ENCODE measurements at regions not wholly inside any gene's neighbourhood (a gene's known extent, or its start where the extent isn't known, plus 50 kb on each side); places are given as distances from the start of the nearest gene placed in this dataset.

DNA sequence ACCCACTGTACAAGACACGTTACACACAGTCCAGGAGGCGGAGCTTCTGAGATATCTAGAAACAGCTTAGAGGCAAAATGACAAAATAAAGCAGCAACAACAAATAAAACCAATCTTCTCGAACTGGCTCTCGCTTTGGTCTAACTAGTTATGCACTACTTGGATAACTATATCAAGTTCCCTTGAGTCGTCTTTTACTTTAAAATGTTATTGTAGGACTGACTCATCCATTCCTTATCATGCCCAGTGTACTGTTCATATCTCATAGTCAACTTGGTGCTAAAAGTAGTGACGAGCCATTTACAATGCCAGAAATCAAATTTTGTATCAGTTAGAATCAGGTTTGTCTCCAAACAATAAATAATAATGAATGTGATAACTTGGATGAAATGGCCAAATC lies 102.5 kb upstream of the SLC35G4 start:
- Histone ChIP-seq H3K4me3 (no peak overlapping the region), H3K4me1 (replicated peaks in 1 of 2) (no peaks in the 10 kb centered on the region), H3K27me3 (no peaks in the 10 kb centered on the region), H3K27ac (no peak overlapping the region), H3K9me3 (replicated peaks in 1 of 3) (no peaks in the 10 kb centered on the region), H3K36me3 (replicated peaks in 1 of 2) (no peaks in the 10 kb centered on the region)
- TF ChIP-seq CTCF (IDR thresholded peaks at IDR 0.05) (no peak), POLR2A (IDR thresholded peaks at IDR 0.05) (no peak)
- intact Hi-C loops (cut with DNase I): no loop called here
- 64 to 74% (median 69%) methylated on average over 6 of the region's 6 CpGs for WGBS, 4 donors
- DNase-seq: no peak

GRCh38 chr18:11505993-11506392 lies 103.4 kb upstream of the SLC35G4 start:
- H3K27me3 ChIP-seq: no peaks in the 10 kb centered on the region
- no peak overlapping the region for H3K4me3 ChIP-seq
- TF ChIP-seq POLR2A (IDR thresholded peaks at IDR 0.05) (no peak), CTCF (IDR thresholded peaks at IDR 0.05) (no peak)
- peaks cover 0 to 2% of the 10 kb centered on the region in 2 donors for H3K4me1 ChIP-seq (replicated peaks in 1 of 2)
- 66 to 72% (median 67%) methylated on average over 5 of the region's 5 CpGs for WGBS, 4 donors
- H3K36me3 ChIP-seq (replicated peaks in 1 of 2): no peaks in the 10 kb centered on the region
- intact Hi-C loops (cut with DNase I): no loop called here
- no peak for DNase-seq
- H3K9me3 ChIP-seq (replicated peaks in 1 of 3): no peaks in the 10 kb centered on the region
- H3K27ac ChIP-seq: no peak overlapping the region

DNA sequence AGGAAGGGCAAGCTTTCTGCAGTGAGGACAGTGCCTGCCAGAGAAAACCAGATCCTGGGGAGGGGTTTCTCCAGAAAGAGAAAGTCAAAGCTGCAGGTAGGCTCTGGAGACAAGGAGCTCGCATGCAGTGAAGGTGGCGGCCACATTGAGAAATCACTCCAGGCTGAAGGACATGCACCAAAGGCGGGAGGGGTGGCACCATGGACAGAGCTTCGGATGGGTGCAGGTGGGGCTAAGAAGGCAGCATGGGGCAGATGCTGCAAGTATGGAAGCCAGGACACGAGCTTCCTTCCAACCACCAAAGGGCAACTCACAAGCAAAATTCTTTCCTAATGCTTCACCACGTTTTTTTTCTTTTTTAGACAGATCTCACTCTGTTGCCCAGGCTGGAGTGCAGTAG lies 104.4 kb upstream of the SLC35G4 start:
- intact Hi-C loops (cut with DNase I): no loop called here
- H3K4me3 ChIP-seq: no peak overlapping the region
- H3K9me3 ChIP-seq (replicated peaks in 1 of 3): no peaks in the 10 kb centered on the region
- H3K27me3 ChIP-seq: no peaks in the 10 kb centered on the region
- no peaks in the 10 kb centered on the region for H3K36me3 ChIP-seq (replicated peaks in 1 of 2)
- H3K4me1 ChIP-seq (replicated peaks in 1 of 2): peaks cover 0 to 12% of the 10 kb centered on the region in 2 donors
- TF ChIP-seq POLR2A (IDR thresholded peaks at IDR 0.05) (no peak), CTCF (IDR thresholded peaks at IDR 0.05) (no peak)
- 70 to 82% (median 72%) methylated on average over 6 of the region's 6 CpGs for whole genome bisulfite sequencing, 4 donors
- no peak for DNase-seq
- H3K27ac ChIP-seq: no peak overlapping the region

- Histone ChIP-seq H3K9me3 (replicated peaks in 1 of 3) (no peaks in the 10 kb centered on the region), H3K4me1 (replicated peaks in 1 of 2) (peaks cover 0 to 12% of the 10 kb centered on the region in 2 donors), H3K4me3 (no peak overlapping the region), H3K27me3 (no peaks in the 10 kb centered on the region), H3K27ac (no peak overlapping the region), H3K36me3 (replicated peaks in 1 of 2) (no peaks in the 10 kb centered on the region)
- TF ChIP-seq CTCF (IDR thresholded peaks at IDR 0.05) (no peak), POLR2A (IDR thresholded peaks at IDR 0.05) (no peak)
- intact Hi-C loops (cut with DNase I): no loop called here
- DNase-seq: no peak
- WGBS, 4 donors: 86 to 100% (median 95%) methylated on average over 1 of the region's 1 CpG
Observed at GRCh38 chr18:11502368-11502767, 107.0 kb upstream of the SLC35G4 start.
